Midbrain (tissue), 1 donor: ENCODE measurements at regions not wholly inside any gene's neighbourhood (a gene's known extent, or its start where the extent isn't known, plus 50 kb on each side); places are given as distances from the start of the nearest gene placed in this dataset.

ENCODE experiments used
- DNase-seq: peaks from one replicate; lab custom pipeline; 2025; lab: John Stamatoyannopoulos, UW

DNA sequence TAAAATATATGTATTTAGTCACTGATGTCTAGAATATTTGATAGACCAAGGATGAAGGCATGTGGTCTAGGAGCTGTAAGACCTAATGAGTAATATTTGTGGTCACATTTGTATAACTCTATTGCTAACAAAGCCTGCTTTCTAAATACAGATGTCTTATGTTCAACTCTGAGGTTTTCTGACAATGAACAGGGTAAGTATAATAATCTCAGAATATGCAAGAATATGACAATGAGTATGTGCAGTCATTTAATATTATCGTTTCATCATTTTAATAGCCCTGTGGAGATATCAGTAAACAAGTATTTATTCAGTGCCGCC lies 389.6 kb downstream of the LRIG3 start:
- DNase-seq: no peak

DNA sequence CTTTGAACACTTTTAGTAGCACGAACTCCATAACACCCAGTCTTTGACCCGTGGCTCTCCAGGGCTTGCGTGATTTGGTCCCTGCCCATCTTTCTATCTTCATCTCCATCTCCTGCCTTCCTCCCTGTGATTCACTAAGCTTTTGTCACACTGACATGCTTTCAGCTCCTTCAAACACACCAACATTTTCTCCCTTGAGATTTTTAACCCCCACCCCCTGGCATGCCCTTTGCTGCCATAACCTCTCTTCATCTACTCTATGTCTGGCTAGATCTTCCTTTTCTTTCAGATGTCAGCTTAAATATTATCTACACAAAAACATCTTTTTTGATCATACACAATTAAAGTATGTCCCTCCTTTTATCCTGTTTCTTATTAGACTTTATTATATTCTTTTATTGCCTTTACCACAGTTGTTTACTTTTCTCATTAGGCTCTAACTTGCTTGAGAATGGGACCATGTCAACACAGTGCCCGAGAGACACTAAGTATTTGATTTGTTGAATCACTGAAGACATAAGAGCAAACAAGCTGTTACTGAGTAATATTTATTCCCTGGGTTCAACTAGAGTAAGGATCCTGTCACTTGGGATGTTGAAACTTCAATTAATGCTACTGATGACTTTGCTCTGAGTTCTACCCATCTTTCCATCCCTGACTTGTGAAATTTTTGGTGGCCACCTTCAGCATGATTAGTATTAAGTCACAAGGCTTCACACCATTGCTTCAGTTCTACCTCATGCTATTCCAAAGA lies 387.3 kb downstream of the LRIG3 start:
- no peak for DNase-seq

DNA sequence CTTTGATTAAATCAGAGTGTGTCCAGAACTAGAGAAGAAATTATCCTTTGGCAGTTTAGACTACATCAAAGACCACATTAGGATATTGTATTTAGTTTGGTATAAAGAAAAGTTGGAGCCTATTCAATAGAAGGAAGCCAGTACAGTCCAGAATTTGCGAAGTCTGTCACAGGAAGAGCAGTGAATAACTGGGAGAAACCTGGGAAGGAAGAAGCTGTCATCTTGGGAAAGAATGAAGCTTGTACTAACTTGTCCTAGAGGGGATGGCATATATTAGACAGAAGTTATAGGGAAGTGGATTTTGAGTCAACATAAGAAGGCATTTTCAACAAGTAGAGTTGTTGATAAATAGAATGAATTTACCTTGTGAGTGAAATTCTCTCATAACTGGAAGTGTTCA lies 386.7 kb downstream of the LRIG3 start:
- no peak for DNase-seq

DNA sequence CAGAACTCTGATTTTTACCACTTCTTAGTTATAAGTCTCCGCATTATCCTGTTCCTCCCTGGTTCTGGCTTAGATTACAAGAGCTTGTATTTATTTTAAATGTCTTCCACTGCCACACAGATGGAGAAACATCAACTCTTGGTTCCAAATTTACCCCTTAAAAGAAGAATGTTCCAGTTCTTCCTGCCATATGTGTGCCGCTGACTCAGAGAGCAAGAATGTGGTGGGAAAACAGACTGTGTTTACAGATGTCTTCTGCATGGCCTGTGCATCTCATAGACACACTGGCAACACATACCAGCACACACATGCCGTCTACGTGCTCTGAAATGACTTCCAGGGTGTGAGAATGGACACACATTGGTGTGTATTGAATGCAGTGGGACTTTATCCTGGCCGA lies 383.0 kb downstream of the LRIG3 start:
- no peak for DNase-seq

DNA sequence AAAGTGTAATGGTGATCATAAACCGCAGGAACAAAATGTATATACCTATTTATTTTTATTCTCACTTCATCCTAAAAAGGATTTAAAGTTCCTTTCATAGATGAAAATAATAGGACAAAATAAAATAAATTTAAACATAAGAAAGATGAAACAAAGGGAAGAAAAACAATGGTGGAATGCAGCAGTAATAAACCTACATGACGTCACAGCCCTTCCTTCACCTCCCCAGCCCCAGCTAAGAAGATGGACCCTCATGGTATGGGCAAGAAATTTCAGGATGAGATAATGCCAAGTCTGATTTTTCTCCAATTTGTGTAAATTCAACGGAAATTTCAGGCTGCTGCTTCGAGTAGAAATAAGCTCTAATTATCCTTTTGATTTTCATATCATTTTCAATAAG lies 381.0 kb downstream of the LRIG3 start:
- no peak for DNase-seq

DNA sequence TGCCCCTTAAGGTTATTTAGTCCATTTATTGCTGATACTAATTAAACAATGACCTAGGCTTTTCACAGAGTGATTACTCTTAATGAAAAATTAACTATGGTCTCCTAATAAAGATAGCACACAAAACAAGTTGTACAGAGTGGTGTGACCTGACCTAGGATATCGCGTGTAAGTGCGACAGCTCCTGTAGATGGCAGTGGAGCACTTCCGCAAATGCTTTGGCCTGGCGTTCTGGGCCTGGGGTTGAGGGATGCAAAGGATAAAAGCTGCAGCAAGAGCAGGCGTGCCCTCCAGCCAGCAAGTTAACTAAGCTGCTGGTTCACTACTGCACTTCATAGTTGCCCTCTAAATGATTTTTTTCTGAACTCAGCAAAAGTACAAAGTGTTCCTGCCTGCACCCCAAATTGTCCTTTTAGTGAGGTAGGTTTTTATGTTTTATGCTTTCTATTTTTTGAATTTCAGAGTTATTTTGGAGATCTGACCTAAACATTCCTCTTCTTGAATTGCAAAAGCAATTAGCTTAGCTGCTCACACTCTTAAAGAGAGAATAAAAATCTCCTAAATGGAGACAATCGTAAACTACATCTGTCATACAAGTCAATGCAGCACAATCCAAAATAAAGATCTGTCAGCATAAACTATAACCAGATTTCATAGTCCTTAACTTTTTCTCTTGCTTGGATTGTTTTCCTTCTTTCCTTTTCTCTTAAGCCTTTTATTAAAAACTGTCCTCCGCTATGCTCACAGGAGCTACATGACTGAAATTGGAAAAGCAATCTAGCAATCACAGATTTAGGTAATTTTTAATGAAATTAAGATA lies 379.6 kb downstream of the LRIG3 start:
- DNase-seq: peak; percentile 76

DNA sequence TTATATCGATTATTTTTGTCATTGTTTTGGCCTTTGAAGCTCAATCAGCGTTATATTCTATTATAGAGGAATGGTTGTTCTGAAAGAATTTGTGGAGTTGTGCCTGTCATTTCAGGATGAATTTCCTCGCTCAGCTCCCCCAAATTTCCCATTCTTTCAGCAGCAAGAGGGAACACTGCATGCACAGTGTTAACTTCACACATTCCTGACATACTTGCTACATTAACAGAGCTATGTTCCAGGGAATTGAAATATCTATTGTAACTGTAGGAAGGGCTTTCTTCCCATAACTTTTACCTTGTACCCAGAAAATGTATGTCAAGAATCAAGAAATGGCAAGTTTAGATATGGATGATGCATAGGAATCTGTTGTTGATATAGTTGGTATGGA lies 379.0 kb downstream of the LRIG3 start:
- DNase-seq: no peak

DNA sequence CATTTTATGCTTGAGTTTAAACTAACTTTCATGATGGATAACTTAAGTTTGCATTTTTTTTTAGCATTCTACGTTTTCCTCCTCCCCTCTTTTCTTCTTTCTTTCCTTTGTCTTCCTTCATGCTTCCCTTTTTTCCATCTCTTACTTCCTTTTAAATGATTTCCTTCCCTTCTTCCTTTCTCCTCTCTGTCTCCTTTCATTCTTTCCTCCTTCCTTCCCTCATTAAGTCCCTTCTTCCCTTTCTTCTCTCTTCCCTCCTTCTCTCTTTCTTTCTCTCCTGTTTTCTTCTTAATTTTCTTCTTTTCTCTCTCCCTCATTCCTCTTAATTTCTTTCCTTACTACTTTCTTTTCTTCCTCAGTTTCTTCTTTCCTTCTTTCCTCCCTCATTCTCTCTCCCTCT lies 376.0 kb downstream of the LRIG3 start:
- DNase-seq: no peak

DNA sequence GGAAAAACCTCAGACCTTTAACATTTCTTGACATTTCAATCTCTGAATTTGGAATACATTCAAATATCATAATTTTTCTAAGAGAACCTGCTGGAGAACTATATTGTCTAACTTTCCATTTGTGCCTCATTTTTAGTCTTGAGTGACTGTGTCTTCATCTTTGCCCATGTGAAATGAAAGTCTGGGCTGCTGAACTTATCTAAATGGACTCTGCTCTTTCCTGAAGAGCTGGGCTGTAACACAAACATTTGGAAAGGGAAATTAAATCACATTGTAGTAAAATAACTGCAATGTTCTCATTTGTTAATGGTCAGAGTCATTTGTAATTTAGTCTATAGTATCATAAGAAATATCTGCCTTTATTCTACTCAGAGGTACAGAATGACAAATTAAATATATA lies 373.1 kb downstream of the LRIG3 start:
- no peak for DNase-seq

DNA sequence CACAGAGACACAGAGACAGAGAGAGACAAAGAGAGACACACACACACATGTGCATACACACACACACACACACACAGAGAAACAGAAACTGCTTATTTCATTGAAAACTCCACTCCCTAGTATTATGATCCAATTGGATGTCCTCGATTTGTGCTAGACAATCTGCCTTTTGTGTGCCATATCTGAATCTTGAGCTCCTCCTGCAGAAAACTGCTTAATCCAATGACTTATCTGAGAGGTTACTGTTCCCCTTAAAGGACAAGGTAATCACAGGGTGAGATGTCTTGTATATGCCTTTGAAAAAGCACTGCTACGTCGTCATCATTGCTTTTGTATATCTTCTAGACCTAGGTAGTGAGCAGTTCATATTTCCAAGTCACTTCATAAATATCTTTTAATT lies 371.5 kb downstream of the LRIG3 start:
- no peak for DNase-seq

DNA sequence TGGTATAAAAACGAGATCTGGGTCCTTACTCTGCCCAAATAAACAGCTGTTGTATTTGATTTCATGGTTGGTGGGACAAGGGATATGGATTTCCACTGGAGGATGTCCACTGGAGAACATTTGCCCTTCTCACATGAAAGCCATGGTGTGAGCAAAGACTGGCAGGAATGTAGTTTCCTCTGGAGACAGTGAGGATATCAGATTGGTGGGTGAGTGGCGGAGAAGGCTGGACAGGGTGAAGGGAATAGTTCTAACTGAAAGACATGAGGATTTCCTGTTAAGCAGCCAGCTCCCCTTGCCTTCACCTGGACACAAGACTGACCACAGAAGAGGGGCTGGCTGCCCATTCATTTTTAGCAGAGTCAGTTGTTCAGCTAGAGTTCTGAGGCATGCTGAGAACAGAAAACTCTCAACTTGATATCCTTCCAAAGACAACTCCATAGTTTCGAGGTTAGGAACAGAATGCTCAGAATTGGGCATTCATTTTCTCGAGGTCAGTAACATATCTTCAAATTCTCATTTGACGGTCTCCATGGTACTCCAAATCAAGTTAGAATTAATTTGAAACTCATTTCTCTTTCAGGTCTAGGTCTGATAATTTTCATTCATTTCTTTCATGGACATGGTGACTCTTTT lies 365.7 kb downstream of the LRIG3 start:
- DNase-seq: no peak

DNA sequence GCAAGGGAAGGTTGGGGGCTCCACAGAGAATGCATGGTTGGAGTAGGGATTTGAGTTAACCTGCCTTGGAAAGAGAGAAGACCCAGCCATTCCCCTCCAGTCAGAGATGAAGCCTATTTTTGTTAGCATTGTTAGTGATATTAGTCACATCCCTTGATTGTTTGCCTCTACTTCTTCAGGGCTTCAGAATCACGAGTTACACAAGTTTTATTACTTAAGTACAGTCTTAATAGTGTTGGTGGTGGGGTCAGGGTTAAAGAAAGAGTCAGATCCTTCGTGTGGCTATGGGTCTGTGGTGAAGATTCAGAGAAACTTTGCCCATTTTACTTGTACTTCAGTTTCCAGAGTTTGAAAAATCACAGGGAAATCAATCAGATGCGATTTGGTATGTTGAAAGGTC lies 363.1 kb downstream of the LRIG3 start:
- no peak for DNase-seq

DNA sequence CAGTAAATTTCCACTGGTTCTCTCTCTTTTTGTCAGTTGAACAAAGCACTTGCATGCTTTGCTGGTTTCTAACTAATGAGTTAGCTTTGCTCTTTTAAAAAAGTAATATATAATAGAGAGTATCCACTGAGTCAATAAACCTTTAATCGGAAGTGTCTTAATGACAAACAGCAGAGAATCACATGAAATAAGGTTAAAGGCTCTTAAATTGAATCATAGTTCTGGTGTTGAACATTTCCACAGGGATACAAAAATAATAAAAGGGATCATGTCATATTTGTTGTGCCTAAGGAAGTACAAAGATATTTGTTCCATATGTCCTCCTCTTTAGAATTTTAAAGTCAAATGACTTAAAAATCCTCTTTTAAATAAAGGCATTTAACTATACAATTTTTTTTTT lies 362.6 kb downstream of the LRIG3 start:
- DNase-seq: no peak

DNA sequence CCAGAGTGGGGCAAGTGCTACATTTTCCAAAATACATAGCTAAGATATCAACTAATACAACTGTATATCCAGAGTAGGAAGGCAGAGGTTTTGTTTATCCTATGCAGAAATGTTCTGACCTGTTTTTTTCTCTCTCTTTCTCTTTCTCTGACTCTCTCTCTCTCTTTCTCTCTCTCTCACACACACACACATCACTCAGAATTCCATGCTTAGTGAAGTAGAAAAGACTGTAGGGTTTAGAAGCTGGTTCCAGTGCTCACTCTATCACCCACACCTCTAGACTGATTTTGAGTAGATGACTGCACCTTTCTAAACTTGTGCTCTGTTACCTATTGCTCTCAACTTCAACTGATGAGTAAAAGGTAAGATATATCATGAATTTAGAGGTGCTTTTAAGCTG lies 356.7 kb downstream of the LRIG3 start:
- no peak for DNase-seq

DNA sequence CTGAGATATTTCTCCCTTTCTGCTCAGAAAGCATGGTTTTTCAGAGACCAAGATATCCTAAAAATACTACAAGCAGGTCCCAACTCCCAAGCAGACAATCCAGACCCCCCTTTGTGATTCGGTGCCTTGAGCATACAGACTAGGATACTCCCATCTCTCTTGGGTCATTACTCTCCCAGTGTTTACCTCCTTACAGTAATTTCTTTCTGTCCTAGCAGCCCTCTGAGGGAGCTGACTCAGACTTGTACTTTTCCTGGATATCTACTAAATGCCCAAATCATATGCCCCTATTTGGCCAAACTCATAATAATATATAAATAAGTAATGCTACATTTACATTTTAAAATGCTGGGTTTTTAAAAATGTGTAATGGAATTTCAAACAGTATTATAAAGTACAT lies 355.6 kb downstream of the LRIG3 start:
- no peak for DNase-seq

DNA sequence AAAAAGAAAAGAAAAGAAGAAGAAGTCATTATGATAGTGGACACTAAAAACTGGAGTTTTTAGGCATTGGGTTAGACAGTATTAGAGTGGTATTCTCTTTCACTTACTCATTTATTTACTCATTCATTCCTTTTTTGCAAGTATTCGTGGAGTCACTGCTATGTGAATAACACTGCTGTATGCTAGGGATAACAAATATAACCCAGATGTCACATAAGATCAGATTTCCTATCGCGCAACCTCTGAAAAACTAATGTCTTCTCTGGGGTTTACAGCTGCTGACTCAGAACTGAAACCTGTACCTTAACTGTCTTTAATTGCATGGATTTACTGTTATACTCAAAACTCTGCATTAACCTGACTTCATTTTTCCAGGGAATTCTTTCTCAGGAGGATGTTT lies 353.7 kb downstream of the LRIG3 start:
- no peak for DNase-seq

DNA sequence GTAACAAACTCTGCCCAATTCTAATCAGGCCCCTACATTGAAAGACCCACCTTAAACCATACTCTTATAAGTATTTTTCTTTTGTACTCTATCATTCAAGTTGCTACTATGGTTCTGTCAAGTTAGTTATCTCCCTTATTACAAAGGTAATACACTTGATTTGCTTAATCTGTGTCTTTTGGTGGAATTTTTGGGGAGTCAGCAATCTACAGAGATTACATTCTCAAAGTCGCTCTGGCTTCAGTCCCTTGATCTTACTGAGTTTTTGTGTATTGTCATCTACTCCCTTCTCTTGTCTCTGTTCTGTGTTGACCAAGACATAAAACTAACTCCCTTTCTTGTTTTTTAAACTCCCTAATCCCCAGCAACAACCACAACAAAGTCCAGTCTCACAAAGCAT lies 353.1 kb downstream of the LRIG3 start:
- DNase-seq: no peak

DNA sequence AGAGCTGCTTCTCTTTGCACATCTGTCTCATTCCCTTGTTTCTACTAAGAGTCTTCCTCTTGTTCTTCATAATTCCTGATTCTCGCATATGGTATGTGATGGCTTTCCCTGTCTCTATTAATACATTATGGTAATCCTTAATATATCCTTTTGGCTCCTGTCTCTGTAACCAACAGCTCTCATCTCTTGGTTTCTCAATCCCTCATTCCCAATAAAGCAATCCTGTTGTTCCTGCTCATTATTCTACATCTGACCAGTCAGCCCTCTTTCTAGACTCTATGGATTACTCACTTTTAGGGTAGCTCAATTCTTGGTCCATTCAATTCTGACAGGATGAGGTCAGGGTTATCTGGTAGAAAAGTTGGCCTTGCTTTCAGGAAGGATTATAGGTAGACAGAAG lies 349.9 kb downstream of the LRIG3 start:
- DNase-seq: no peak

DNA sequence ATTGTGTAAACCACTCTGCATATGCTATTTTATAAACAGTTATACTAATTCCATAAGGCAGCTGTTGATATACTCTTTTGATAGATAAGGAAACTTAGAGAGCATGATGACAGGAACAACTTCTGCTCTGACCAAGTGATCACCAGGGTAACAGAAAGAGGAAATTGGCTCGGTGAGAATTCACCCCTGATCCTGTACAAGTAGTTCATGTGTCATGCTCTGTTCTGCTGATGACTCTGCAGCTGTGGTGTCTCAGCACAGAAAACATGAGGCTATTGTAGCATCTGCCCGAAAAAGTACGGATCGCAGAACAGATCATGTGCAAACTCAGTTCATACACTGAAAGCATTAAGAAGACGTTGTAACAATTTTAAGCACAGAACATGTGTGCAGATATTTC lies 345.0 kb downstream of the LRIG3 start:
- no peak for DNase-seq

DNA sequence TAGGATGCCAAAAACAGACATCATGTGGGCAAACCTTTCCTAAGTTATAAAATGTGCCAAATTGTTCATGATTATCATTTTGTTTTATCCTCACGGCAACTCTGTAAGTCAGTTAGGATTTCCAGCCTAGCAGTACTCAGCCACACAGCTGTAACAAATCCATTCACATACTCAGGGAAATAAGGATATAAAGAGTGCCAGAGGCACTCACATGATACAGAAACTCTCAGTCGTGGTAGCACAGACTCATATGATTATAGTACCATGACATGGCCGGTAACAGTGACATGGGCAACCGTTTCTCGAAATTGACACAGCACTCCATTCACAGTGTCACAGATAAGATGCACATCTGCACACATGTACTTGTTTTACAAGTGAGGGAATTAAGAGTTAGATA lies 344.2 kb downstream of the LRIG3 start:
- no peak for DNase-seq

DNA sequence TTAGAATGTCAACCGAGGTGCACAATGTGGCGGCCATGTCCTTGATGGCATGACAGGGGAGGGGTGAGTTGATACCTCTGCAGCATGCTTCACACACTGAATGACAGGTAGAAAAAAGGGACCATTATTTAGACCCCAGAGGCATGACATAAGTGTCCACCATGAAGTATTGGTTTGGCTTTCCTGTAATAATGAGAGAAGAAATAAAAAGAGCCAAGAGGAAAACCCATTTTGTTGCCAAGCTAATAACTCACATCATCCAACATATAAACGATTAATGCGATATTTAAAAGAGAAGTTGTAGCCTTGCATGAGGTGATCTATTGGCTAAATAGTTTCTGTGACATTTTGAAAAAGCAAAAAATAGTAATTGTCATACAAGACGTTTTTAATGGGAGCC lies 343.4 kb downstream of the LRIG3 start:
- DNase-seq: no peak

DNA sequence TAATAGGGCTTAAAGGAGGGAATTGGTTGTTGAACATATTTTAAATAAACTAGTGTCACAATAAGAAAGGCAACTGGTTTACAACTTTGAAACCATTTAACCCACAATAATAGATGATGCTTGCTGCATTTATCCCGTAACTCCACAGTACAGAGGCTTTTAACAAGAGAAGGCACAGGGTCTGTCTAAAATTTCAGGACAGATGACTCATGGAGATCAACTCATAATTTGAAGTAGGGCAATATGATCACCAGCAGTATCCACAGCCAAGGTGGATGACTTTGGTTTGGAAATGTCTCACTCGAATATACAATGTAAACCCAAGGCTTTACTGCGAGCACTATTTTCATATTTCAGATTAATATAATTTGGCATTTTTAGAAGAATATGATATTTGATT lies 340.2 kb downstream of the LRIG3 start:
- no peak for DNase-seq

DNA sequence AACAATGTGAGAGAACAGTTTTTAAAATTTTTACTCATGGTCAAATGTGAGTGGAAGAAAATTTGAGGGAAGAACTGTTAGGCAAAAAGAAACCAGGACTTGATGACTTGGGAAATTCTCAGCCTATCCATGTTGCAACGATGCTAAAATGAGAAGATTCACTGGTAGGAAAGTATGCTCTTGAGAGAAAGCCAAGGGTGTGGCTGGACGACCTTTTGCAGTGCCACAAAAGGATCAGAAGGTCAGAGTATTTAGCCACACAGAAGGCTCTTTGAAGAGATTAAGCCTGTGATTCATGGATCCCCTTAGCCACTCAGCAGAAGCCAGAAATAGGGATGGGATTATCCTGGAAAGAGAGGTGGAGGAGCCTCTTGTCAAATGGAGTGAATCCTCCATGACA lies 336.8 kb downstream of the LRIG3 start:
- DNase-seq: no peak
